NCI-H2107 (cell line): ENCODE measurements at regions not wholly inside any gene's neighbourhood (a gene's known extent, or its start where the extent isn't known, plus 50 kb on each side); places are given as distances from the start of the nearest gene placed in this dataset.
"Not testable (repeated sequence)": the region's sequence is repeated elsewhere in the genome, so short reads cannot be mapped to it uniquely, and the experiment has no call there.

Experiments used
- DNase-seq: peaks from one replicate; lab custom pipeline; 2025; lab: John Stamatoyannopoulos, UW

DNA sequence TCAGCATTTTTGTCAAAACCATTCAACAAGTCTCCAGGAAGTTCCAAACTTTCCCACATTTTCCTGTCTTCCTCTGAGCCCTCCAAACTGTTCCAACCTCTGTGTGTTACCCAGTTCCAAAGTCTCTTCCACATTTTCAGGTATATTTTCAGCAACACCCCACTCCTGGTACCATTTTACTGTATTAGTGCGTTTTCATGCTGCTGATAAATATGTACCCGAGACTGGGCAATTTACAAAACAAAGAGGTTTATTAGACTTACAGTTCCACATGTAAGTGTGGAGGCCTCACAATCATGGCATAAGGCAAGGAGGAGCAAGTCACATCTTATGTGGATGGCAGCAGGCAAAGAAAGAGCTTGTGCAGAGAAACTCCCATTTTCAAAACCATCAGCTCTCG, 315.9 kb upstream of the ESRRG start:
- DNase-seq, result not testable (repeated sequence)

GRCh38 chr1:217036757-217037156, 313.5 kb upstream of the ESRRG start:
- DNase-seq, result no peak

DNA sequence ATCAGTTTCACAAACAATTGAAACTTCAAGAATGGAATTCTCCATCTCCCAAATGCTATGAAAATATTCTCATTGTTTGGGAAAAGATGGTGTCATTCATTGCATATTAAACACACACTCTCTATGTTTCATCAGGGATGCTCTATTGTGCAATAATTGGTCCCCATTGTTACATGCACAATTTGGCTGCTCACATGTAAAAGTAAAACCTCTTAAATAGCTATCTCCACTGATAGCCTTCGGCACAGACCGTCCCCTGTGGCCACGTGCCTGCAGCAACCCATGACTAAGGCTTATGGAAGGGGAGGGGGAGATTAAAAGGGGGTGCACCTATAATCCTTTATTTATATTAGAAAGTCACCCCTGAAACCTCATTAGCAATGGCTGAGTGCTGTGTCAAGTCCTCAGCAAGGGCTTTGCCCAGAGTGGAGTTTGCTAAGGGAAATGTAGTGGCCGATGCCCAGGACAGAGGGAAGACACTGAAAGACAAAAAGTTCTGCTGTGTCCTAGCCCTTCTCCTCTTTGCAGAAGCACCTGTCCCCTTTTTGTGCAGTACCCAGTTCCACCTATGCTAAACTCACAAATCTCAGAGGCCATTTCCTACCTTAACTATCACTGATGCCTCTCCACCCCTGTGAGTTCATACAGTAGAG, 309.6 kb upstream of the ESRRG start:
- no peak for DNase-seq

GRCh38 chr1:217029281-217030157, 306.3 kb upstream of the ESRRG start:
- no peak for DNase-seq

GRCh38 chr1:217027403-217028080, 304.3 kb upstream of the ESRRG start:
- no peak for DNase-seq

GRCh38 chr1:217026531-217026930, 303.3 kb upstream of the ESRRG start:
- no peak for DNase-seq

DNA sequence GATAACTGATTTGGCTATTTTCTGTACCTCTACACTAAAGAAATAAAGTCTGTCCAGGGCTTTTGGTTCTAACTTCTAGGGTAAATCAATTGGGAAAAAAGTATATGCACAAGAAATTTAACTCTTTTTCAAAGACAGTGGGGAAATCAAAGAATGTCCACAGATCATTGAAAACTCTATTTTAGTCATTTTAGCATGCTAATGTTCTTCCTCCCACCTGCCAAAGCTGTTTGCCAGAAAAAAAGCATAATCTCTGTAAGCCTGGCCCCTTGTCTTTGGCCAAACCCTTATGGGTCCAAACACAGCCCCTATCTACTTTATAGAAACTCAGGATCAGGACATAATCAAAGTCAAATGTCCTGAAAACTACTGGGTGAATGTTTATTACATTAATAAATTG, 302.2 kb upstream of the ESRRG start:
- no peak for DNase-seq

DNA sequence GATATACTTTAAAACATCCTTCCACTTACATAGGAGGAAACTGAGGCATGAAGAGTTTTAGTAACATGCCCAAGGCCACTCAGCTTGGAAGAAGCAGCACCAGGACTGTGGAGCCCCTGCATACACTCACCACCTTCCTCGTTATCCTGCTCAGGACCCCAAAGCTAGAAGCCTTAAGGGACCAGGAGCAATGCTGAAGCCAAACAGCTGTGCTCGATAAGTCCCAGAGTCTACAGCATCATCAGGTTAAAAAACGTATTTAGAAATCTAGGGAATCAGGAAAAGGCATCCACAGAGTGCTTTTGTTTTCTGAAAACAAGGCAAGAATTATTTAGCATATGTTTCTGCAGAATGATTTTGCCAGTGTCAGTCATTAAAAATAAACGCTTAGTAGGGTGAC, 301.7 kb upstream of the ESRRG start:
- no peak for DNase-seq

GRCh38 chr1:217021956-217022355, 298.7 kb upstream of the ESRRG start:
- no peak for DNase-seq

DNA sequence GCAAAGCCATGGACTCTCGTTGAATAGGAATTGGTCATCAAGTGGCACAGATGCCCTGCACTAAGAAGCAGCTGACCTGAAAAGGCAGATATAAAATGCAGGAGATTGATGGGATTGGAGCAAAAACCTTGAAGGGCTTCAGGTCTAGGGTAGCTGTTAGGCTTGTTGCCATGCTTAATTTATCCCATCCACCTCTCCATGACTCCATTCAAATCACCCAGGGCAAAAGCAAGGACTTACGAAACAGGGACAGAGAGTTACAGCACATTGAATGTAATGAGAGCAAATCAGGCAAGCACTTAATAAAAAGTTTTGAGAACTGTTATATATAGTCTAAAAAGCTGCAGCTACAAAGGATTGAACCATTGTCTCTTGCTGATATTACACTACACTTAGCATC, 298.2 kb upstream of the ESRRG start:
- no peak for DNase-seq

- DNase-seq, result no peak
Observed at GRCh38 chr1:217019475-217019874, 296.2 kb upstream of the ESRRG start.

- DNase-seq, result no peak
Observed at GRCh38 chr1:217018648-217019047, 295.4 kb upstream of the ESRRG start.

DNA sequence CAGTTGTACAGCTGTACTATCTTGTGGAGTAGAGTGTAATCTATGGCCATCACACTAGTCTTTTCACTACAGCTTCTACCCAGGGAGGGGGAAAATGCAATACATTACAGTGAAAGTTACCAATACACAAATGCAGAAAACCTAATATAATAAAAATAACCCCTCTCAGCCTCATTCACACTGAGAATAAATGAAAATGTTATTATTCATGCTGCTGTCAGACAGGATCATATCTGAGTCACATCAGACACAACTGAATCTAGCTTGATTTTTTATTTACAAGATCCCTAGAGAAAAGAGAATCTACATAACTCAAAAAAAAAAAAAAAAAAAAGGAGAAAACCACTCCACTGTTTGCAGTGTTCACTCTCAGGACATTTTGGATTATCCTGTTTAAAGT, 293.9 kb upstream of the ESRRG start:
- DNase-seq, result no peak

- DNase-seq, result no peak
Observed at GRCh38 chr1:217014066-217014465, 290.8 kb upstream of the ESRRG start.

DNA sequence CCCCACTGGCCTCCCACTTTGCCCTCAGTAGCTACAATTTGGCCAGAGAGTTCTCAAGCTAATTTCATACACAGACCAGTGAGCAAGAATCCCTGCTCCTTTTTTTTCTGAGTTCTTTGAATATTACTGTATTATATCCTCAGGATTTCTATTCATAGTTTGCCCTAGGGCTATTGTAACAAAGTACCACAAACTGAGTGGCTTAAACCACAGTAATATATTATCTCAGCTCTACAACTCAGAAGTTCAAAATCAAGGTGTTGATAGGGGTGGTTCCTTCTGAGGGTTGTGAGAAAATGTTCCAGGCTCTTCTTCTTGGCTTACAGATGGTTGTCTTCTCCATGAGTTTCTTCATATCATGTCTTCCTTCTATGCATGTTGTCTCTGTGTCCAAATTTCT, 289.4 kb upstream of the ESRRG start:
- no peak for DNase-seq

DNA sequence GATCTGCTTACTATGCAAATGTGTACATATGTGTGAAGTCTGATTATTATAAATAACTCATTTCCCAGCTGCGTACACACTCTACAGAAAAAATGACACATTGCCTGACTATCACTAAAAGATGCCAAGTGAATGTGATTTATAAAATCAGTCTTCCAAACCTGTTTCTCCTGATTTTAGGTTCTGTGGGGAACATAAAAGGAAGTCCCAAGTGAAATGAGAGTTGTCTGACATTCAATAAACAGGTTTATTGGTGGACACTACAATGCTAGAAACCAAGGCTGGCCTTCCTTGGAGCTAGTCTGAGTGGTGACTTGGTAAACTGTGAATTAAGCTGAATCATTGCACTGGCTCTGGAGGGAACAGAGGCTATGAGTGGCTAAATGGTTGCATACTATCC, 287.9 kb upstream of the ESRRG start:
- DNase-seq, result no peak

DNA sequence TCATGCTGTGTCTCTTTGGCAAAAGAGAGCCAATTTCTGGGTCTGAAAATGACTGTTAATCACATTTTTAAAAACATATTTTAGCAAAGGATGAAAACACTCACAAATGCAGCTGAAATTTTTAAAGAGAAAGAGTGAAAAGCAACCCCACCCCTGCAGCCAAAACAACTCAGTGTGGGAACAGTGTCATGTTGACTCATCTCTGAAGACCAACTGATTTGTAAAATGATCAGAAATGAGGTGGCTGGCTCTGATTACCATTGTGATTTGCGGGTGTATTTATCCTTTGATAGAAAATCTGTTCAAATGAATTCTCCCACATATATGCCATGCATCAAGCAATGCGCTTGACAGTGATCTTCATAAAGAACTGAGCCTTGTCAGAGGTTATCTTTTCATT, 287.0 kb upstream of the ESRRG start:
- DNase-seq, result no peak

- no peak for DNase-seq
Observed at GRCh38 chr1:217009376-217009775, 286.1 kb upstream of the ESRRG start.

GRCh38 chr1:217004776-217005436, 281.7 kb upstream of the ESRRG start:
- no peak for DNase-seq

GRCh38 chr1:217003355-217003754, 280.1 kb upstream of the ESRRG start:
- no peak for DNase-seq

- DNase-seq, result no peak
Observed at GRCh38 chr1:216997831-216998230, 274.6 kb upstream of the ESRRG start.

DNA sequence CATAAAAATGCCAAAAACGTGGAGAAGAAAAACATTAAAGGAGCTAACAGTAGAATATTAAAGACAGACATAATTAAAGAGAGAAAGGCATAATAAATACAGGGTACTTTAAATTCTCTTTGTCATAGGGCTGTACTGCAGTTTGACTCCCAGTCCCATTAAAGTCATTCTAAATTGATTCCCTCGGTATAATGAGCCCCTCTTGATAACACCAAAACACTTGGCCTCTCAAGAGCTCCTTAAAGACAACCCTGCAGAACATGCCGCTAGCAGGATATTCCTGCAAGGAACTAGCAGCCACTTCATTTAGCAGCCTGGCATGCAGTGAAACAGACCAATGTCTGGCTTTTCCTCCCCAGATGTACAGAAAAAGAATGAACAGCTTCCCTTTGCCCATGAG, 273.8 kb upstream of the ESRRG start:
- DNase-seq, result no peak

DNA sequence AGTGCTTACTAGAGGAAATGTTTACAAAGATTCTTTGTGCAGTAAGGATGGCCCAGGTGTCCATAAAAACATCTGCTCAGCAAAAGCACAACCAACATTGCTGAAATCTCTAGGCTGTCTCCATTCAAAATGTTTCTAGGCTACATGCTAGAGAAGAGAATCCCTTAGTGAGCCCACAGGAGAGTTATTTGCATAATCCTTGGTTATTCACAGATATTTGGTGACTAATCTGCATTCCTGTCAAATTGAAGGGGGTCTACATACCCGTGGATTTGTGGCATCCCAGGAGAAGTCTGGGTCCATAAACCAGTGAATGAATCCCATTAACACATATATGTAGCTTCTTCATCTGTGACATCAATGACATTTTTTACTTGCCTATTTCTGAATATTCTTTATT, 261.3 kb upstream of the ESRRG start:
- no peak for DNase-seq
